GM18519 (cell line): ENCODE measurements at regions not wholly inside any gene's neighbourhood (a gene's known extent, or its start where the extent isn't known, plus 50 kb on each side); places are given as distances from the start of the nearest gene placed in this dataset.
"Not testable (repeated sequence)": the region's sequence is repeated elsewhere in the genome, so short reads cannot be mapped to it uniquely, and the experiment has no call there.

Source experiments
- ATAC-seq: cut with Tn5 transposase; IDR thresholded peaks from one replicate; pipeline ENCODE4 v1.9.1; 2021; ENCODE audit warnings: mild to moderate bottlenecking, moderate library complexity; ENCODE audit not compliant: unreplicated experiment, low FRiP score

DNA sequence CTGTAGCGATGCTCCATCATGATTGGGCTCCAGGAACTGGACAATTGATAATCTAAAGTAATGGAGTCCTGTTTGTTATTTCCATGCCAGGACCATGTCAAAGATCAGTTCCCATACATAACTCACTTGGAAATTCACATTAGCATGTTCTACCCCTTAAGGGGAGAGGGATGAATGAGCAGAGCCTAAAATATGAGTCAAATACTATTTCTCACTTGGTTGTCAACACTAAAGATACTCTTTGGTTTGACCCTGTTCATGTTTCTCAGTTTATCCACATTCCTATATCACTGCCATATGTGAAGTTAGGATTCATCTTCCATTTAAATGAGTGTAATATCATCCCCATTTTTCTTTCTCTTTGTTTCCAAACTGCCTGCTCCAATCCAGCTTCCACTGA is 321.6 kb upstream of the PAPPA start:
- no peak for ATAC-seq

DNA sequence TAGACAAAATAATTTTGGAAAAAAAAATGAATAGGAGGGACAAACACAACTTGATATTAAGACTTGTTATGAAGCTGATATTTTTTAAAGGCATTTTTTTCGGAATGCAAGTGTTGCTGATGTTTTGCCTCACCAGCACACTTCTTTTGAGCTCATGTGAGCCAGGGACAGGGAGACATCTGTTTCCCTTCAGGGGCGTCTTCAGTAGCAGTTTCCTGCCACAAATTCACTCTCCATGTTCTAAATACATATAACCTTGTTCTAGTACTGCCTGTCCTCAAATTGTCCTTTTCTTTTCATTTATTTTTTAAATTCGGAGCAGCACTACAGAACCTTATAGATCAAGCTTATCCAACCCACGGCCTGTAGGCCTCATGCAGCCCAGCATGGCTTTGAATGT is 316.0 kb upstream of the PAPPA start:
- ATAC-seq: no peak

DNA sequence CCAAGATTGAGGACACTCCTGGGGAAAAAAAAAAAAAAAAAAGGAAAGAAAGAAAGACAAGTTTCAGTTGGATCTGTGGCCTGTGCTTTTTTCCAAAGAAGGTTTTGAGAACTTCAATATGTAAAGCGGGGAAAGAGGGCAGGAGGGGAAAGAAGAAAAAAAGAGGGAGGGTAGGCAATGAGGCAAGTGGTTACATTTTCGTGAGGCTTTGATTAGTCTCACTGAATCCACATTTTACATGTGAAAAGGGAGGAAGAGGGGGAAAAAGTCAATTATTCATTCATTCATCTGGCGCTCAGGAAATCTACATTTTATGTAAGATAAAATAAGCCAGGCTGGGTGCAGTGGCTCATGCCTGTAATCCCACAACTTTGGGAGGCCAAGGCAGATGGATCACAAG is 315.2 kb upstream of the PAPPA start:
- ATAC-seq: no peak

DNA sequence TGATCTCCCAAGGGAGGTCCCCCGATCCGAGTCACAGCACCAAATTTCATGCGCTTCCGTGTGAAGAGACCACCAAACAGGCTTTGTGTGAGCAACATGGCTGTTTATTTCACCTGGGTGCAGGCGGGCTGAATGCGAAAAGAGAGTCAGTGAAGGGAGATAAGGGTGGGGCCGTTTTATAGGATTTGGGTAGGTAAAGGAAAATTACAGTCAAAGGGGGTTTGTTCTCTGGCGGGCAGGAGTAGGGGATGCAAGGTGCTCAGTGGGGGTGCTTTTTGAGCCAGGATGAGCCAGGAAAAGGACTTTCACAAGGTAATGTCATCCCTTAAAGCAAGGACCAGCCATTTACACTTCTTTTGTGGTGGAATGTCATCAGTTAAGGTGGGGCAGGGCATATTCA is 309.2 kb upstream of the PAPPA start:
- not testable (repeated sequence) for ATAC-seq

DNA sequence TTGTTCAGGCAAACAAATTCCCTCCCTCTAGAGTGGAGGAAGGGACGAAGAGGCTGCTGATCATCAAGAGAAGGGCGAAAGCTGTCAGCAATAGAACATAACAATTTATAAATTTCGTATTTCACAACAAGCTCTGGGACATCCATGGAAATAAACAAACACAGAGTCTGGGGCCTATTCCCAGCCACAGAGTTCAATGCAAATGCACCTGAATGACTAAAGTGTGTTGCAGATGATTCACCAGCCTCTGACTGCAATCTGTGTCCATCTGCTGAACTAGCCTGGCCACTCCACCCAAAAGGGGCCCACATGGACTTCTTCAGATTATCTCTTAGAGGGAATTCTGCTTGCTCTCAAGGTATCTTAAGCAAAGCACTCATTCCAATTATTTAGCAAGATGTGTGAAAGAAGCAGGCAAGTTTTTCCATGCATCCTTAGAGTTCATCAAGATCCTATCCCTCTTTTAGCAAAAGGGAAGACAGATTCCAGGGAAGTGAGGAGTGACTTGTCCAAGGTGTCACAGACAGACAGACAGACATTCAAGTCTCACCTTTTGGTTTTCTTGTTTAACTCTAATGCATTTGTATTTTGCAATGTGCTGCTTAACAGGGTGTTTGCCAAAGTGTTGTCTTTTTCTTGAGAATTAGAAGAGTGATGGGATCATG is 307.8 kb upstream of the PAPPA start:
- no peak for ATAC-seq

DNA sequence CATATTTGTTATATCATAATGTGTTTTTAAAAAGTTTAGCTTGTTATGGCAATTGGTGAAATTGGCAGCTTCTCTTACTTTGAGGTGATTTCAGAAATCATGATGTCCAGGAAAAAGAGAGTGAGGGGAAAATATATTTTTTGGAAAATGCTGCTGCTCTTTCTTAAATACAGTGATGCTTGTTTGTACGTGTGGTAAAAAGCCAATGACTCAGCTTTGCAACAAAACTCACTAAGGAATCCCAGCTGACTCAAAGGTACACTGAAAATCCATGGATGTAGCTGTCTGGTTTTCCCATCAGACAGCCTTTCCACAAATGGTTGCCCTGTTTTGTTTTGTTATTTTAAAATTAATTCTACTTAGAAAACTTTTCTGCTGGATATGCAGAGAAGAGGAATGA is 306.4 kb upstream of the PAPPA start:
- ATAC-seq: no peak

DNA sequence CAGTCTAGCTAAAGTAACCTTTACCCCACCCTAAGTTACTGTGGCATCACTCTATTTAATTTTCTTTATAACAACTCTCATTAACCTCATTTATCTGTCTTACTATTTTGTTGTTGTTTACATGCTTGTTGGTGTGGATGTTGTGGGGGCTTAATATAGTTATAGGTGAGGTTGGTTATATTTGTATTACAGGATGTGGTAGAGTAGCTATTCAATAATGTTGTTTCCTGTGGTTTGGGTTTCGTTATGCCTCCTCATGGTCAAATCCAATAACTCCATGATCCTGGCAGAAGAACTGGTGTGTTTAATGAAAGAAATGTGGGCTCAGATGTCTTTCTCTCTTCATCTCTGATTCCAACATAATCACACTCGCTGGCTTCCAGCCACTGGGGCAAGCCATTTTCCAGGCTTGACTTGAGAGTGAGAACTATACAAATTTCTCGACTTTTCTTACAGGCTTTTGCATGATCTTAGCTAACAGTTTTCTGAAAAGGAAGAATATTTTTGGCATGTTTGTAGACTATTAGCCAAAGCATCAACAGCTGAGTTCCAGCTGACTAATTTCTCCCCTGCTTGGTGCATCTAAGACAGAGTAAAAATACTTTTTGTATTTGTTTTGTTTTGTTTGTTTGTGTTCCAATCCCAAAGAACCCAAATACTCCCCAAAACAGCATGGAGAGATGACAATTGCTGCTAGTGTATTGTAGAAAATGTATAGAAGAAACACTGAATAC is 303.7 kb upstream of the PAPPA start:
- no peak for ATAC-seq

DNA sequence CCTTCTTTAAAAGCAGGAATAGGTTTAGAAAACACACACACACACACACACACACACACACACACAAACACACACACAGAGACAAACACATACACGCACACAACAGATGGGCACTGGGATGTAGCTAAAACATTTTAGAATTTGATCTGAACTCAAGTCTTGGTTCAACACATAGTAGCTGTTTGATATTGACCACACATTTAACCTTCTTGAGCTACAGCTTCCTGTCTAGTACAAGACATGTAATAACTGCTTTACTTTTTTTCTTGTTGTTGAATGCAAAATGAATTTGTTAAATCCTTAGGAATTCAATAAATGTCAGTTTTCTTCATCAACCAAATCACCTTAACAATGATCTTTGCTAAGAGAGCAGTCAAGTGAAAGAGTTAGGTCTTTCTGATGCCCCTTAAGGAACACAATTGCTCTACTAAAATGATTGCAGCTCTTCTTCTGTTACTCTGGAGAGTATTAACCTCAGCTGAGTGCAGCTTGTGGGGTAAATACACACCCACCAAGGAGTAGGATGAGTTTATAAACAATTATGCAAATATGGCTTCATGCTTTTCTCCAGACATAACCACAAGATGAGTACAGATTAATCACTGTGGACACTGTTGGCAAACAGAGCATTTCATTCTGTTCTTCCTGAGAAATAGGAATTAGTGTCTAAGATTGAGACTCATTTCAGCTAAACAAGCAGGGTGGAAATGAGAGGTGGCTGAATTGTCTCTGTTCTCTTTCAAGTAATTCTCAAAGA is 302.9 kb upstream of the PAPPA start:
- ATAC-seq: no peak

DNA sequence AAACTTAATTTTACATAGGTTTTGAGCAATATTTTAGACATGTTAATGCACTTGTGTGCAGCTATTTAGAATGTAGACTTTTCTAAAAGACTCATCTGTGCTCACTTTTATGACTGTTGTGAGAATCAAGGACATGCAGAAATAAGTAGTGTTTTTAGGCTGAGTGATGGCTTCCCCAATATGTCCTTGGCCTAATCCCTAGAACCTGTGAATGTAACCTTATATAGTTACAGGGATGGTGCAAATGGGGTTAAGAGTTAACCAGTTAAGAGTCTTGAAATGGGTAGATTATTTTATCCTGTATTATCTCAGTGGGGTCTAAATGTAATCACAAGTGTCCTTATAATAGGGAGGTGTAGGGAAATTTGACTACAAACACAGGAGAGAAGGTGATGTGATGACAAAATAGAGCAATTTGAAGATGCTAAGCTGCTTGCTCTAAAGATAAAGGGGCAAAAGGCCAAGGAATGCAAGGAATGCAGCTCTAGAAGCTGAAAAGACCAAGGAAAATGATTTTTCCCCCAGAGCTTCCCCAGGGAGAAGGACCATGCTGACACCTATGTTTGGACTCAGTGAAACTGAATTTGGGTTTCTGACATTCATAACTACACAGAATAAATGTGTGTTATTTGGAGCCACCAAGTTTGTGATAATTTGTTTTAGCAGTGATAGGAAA is 298.0 kb upstream of the PAPPA start:
- ATAC-seq: no peak

DNA sequence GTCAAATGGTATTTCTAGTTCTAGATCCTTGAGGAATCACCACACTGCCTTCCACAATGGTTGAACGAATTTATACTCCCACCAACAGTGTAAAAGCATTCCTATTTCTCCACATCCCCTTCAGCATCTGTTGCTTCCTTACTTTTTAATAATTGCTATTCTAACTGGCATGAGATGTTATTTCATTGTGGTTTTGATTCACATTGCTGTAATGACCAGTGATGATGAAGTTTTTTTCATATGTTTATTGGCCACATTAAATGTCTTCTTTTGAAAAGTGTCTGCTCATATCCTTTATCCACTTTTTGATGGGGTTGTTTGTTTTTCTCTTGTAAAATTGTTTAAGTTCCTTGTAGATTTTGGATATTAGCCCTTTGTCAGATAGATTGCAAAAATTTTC is 295.2 kb upstream of the PAPPA start:
- not testable (repeated sequence) for ATAC-seq

DNA sequence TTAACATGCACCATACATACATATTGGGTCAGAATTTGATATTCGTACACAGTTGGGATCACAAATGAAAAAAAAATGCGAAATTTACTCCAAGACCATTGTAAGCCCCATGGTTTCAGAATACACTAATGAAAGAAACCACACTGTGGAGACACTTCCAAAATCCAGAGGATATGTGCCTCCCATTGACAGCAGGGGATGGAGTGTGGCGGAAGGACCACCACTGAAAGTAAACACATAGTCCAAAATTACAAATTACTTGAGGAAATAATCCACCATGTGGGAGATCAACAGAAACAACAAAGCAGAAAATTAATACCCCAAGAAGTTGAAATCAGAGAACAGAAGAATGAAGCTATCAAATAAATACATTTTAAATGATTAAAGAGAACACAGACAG is 291.6 kb upstream of the PAPPA start:
- ATAC-seq: no peak

DNA sequence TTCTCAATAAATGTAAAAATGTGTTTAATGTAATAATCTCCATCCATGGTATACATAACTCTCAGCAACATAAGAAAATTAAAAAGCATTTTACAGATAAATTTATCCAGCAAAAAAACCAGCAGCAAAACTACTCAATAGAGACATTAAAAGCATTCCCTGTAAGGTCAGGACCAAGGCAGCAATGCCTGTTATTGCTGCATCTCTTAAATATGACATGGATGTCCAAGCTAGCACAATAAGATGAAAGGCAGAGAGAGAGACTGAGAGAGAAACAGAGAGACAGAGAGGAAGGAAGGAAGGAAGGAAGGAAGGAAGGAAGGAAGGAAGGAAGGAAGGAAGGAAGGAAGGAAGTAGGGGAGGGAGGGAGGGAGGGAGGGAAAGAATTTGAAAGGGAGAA is 289.0 kb upstream of the PAPPA start:
- no peak for ATAC-seq

DNA sequence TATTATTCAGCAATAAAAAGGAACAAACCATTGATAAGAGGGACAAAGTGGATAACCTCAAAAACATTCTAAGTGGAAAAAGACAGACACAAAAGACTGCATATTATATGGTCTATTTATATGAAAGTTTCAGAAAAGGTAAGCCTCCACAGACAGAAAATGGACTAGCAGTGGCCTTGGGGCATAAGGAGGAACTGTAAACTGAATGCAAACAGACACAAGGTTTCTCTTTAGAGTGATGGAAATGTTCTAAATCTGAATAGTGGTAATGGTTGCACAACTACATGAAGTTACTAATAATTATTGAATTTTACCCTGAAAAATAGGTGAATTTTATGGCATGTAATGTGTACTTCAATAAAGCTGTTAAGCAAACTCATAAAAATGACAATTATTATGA is 286.3 kb upstream of the PAPPA start:
- ATAC-seq: no peak

DNA sequence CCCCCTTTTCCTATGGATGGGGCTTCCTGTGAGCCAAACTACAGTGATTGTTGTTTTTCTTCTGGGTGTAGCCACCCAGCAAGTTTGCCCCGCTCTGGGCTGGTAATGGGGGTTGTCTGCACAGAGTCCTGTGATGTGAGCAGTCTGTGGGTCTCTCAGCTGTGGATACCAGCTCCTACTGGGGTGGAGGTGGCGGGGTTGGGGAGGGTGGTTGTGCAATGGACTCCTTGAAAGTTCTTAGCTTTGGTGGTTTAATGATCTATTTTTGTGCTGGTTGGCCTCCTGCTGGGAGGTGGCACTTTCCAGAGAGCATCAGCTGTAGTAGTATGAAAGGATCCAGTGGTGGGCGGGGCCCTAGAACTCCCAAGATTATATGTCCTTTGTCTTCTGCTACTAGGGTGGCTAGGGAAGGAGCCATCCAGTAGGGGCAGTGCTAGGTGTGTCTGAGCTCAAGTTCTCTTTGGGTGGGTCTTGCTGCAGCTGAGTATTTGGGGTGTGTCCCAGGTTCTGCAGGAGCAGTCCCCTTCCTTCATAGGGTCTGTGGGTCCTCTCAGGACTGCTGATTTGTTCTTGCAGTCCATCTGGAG is 275.6 kb upstream of the PAPPA start:
- ATAC-seq: no peak

DNA sequence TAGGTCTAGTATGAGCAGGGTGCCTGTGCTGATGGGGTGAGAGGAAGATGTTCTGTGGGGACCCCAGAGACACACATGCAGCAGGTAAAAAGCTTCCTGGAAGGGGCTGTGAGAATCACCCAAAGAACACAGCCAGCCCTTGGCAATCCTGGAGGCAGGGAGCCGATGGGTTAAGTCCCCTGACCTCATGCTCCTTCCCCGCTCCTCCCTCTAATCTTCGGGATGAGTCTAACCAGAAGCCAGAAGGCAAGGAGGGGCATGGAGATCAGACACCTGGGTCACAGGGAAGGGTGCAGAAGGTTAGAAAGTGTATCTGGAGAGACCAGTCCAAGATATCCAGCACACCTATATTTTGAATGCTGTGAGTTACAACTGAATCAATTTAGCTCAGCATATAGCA is 274.1 kb upstream of the PAPPA start:
- no peak for ATAC-seq

DNA sequence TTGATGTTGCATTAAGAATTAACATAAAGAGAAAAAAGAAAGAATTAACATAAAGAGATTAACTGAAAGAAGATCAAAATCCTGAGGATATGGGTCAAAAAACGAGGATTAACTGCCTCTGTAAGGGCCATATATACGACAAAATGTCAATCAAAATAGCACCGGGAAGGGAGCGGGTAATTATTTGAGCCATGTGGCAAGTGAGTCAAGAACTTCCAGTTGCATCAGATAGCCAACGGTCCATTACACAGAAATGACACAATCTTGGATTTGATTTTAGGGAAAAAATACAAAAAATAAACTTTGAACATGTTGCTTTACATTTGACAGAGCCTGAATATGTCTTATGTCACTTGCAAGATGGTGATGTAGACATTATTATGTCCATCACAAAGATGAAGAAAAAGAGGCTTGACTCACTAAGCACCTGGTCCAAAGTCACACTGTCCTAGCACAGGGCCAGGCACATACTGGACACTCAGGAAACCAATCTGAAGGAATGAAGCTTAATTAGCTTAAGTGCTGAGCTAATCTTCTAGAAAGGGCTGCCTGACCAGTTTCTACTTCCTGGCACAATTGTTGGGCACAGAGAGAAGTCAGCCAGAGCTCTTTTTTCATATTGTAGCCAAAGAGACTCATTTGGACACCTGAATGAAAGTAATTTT is 273.2 kb upstream of the PAPPA start:
- ATAC-seq: no peak

DNA sequence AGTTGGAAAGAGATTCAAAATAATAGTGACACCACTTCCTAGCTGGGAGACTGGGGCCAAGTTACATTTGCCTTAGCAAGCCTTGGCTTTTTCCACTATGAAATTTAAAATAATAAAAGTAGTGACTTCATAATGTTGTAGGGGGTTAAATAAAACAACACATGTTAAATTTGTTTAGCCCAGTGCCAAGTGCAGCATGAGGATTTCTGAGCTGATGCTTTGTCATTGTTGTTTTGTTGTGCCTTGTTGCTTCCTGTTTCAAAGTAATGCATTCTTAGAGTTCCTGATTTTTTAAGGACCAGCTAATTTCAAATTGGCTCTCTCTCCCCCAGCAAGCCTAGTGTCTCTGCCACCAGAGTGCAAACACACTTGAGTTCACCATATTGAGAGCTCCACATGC is 270.7 kb upstream of the PAPPA start:
- no peak for ATAC-seq

DNA sequence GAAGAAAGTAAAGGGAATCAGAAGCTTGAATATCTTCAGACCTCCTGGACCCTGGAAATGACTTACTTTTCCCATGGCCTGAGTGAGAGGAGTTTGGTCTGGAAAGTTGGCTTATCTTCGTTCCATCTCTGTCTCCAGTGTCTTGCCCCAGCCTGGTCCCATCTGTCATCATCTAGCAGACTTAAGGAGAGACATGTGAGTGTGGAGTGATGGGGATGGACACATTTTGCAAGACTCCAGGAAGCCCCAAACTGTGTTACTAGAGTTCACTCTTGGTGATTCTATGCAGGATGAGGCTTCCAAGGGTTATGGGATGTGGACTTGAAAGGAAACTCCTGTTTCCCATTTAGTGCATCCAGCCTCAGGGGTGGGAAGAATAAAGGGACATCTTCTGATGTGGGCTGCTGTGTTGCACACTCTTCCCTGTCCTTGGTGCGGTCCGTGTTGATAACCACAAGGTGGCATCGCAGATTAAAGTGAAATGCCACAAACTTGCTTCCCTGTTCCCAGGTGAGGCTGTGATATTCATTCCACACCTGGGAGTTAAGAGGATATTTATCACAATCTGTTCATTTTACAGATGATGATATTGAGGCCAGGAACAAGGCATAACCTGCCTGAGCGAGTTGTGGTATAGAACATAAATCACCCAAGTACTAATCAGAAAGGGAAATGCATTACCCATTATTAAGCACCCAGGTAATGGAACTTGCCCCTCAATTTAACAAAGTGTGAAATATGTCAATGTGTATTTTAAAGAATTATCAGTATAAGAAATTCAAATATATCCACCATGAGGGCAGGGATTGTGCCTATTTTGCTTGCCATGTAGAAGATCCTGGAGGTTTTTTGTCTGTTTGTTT is 269.9 kb upstream of the PAPPA start:
- ATAC-seq: no peak

DNA sequence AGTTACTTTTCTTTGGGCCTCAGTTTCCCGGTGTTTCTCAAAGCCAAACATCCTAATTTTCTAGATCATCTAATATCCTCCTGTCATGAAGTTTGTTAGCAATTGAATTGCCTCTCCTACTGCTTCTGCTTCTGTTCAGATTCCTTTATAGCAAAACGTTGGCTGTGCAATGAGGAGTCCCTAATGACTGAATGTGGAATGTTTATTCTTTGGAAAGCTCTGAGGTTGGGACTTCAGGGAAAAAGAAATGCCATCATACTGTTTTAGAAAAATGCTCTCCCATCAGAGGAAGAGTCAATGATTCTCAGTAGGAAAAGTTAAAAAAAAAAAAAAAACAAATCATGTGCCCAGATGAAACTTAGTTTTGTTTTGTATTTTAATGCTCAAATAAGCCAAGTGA is 268.7 kb upstream of the PAPPA start:
- no peak for ATAC-seq
